ENCODE measurements at regions not wholly inside any gene's neighbourhood (a gene's known extent, or its start where the extent isn't known, plus 50 kb on each side); places are given as distances from the start of the nearest gene placed in this dataset.

DNA sequence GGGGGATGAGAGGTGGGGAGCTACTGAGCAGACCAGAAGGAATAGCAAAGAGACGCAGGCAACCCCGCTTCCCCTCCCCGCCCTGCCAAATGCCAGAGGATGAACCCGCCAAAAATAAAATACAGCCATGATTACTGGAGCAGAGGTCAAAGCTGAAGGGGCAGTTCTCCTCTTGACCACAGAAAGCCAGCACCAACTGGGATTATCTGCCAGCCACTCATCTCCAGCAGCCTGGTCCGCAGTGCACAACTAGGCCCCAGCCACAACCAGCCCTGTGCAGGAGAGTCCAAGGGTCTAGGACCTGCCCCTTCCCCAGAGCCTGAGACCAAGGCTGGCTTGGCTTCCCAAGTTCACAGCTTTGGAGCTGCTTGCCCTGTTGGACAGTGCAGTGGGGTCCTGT lies 67.4 kb upstream of the BCOR start (continued):
- TF ChIP-seq PPARG (CRISPR knock-in tag; conservative IDR thresholded peaks at IDR 0.05), result peak; percentile 59
- peak; percentile 71 for TF ChIP-seq ZFX (CRISPR knock-in tag; IDR thresholded peaks at IDR 0.05; ENCODE audit: low read depth)

DNA sequence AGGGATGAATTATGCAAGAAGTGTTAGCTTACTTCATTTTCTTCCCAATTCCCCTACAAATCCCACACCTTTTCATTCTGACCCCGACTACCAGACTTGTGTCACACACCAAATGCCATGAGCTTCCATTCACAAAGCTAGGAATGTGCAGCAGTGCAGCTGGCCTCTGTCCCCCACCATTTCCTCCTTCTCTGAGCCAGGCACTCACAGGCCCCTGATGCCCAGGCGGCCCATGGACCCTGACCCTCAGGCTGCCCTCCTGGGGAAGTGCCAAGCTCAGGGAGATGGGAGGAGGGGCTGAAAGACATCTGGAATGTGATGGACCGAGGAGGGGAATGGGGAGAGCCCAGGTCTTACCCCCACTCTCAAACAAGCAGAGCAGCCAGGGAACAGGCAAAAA lies 67.0 kb upstream of the BCOR start:
- 5% methylated on average over 3 of the region's 3 CpGs for WGBS (ENCODE audit: low lambda C conversion rate)
- no peaks in the 10 kb centered on the region for H3K36me3 ChIP-seq (replicated peaks in 1 of 2; ENCODE audit: control insufficient read depth in 1 of 2, insufficient read depth in 2 of 2, low read length in 2 of 2)
- ChIA-PET POLR2A (interaction anchor here (0.9 to 2.1 kb wide), 9 partner anchors 8 to 154 kb away, joined by 3 to 14 read pairs (median 4); partner anchors contain the start of gene BCOR), CTCF (ENCODE audit: low intra/inter-chr PET ratio, low total read pairs) (no interaction called here)
- peaks cover 7% of the 10 kb centered on the region for H3K79me2 ChIP-seq (ENCODE audit: insufficient read depth, low read length)
- H3K4me2 ChIP-seq (ENCODE audit: low read depth, low read length), result peak overlapping the region; percentile 36; the same call in 1 of the 2 replicates
- H3K4me1 ChIP-seq (ENCODE audit: insufficient read depth, low read length), result peaks cover 75% of the 10 kb centered on the region
- no peaks in the 10 kb centered on the region for H3K9me3 ChIP-seq (ENCODE audit: low read length)
- H4K20me1 ChIP-seq (ENCODE audit: insufficient read depth, low read length), result no peaks in the 10 kb centered on the region
- ATAC-seq (peak; percentile 36), DNase-seq (ENCODE audit: low spot score) (no peak), FAIRE-seq (no peak)
- intact Hi-C loops (cut with micrococcal nuclease; ENCODE audit: unreplicated experiment), result no loop called here
- BruUV-seq (replicated peaks), result no TSS peak
- in situ Hi-C loops (cut with HindIII; ENCODE audit: extremely low pct_ligation_motif_present, low pct_unique_long_range_greater_than_20kb), result no loop called here
- no peak overlapping the region for H3K4me3 ChIP-seq (replicated peaks in 1 of 3; ENCODE audit: insufficient read depth in 1 of 3, low read depth in 2 of 3, low read length in 3 of 3)
- no peak overlapping the region for H2AFZ ChIP-seq (ENCODE audit: low read length)
- H3K9ac ChIP-seq (ENCODE audit: insufficient read depth, low read depth, low read length), result no peak overlapping the region
- no peaks in the 10 kb centered on the region for H3K27me3 ChIP-seq (ENCODE audit: control insufficient read depth in 1 of 2, insufficient read depth in 2 of 2, low read length in 2 of 2)
- H3K27ac ChIP-seq (ENCODE audit: extremely low read length, insufficient read depth, low read length), result peak overlapping the region; percentile 48
- no peak for TF ChIP-seq XBP1 (CRISPR knock-in tag; IDR thresholded peaks at IDR 0.05)
- TF ChIP-seq, protein P1, sequence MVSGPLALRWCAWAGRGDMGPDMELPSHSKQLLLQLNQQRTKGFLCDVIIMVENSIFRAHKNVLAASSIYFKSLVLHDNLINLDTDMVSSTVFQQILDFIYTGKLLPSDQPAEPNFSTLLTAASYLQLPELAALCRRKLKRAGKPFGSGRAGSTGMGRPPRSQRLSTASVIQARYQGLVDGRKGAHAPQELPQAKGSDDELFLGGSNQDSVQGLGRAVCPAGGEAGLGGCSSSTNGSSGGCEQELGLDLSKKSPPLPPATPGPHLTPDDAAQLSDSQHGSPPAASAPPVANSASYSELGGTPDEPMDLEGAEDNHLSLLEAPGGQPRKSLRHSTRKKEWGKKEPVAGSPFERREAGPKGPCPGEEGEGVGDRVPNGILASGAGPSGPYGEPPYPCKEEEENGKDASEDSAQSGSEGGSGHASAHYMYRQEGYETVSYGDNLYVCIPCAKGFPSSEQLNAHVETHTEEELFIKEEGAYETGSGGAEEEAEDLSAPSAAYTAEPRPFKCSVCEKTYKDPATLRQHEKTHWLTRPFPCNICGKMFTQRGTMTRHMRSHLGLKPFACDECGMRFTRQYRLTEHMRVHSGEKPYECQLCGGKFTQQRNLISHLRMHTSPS (CRISPR knock-in tag; IDR thresholded peaks at IDR 0.05; ENCODE audit: low read depth), result peak; percentile 71
- TF ChIP-seq THAP11 (CRISPR knock-in tag; IDR thresholded peaks at IDR 0.05), result no peak
- TF ChIP-seq TBX2 (CRISPR knock-in tag; IDR thresholded peaks at IDR 0.05; ENCODE audit: borderline replicate concordance), result no peak
- TF ChIP-seq RARA (CRISPR knock-in tag; IDR thresholded peaks at IDR 0.05), result no peak
- TF ChIP-seq, protein P2, sequence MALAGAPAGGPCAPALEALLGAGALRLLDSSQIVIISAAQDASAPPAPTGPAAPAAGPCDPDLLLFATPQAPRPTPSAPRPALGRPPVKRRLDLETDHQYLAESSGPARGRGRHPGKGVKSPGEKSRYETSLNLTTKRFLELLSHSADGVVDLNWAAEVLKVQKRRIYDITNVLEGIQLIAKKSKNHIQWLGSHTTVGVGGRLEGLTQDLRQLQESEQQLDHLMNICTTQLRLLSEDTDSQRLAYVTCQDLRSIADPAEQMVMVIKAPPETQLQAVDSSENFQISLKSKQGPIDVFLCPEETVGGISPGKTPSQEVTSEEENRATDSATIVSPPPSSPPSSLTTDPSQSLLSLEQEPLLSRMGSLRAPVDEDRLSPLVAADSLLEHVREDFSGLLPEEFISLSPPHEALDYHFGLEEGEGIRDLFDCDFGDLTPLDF (CRISPR knock-in tag; IDR thresholded peaks at IDR 0.05), result no peak
- TF ChIP-seq ZNF333 (CRISPR knock-in tag; IDR thresholded peaks at IDR 0.05; ENCODE audit: borderline replicate concordance), result no peak
- no peak for TF ChIP-seq FOXC1 (CRISPR knock-in tag; IDR thresholded peaks at IDR 0.05; ENCODE audit: borderline replicate concordance)
- no peak for TF ChIP-seq ZNF530 (CRISPR knock-in tag; IDR thresholded peaks at IDR 0.05; ENCODE audit: low read depth)
- TF ChIP-seq NFE2 (CRISPR knock-in tag; IDR thresholded peaks at IDR 0.05), result no peak
- TF ChIP-seq BHLHE40 (IDR thresholded peaks at IDR 0.05; ENCODE audit: low read length), result no peak
- TF ChIP-seq SMAD1 (CRISPR knock-in tag; IDR thresholded peaks at IDR 0.05; ENCODE audit: borderline replicate concordance, low read depth), result no peak
- TF ChIP-seq, protein P3, sequence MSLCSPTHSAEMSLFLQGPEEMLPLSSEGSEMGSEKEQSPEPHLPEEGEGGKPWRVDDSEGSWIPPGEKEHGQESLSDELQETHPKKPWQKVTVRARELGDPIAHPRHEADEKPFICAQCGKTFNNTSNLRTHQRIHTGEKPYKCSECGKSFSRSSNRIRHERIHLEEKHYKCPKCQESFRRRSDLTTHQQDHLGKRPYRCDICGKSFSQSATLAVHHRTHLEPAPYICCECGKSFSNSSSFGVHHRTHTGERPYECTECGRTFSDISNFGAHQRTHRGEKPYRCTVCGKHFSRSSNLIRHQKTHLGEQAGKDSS (CRISPR knock-in tag; IDR thresholded peaks at IDR 0.05; ENCODE audit: borderline replicate concordance, low read depth), result no peak
- TF ChIP-seq ZNF484 (CRISPR knock-in tag; IDR thresholded peaks at IDR 0.05; ENCODE audit: borderline replicate concordance, low read depth), result no peak
- peak; percentile 37; the same call in 1 of the 2 replicates for TF ChIP-seq HNF4A (CRISPR knock-in tag; IDR thresholded peaks at IDR 0.05)
- no peak for TF ChIP-seq SMAD9 (CRISPR knock-in tag; IDR thresholded peaks at IDR 0.05)
- TF ChIP-seq, protein P4, sequence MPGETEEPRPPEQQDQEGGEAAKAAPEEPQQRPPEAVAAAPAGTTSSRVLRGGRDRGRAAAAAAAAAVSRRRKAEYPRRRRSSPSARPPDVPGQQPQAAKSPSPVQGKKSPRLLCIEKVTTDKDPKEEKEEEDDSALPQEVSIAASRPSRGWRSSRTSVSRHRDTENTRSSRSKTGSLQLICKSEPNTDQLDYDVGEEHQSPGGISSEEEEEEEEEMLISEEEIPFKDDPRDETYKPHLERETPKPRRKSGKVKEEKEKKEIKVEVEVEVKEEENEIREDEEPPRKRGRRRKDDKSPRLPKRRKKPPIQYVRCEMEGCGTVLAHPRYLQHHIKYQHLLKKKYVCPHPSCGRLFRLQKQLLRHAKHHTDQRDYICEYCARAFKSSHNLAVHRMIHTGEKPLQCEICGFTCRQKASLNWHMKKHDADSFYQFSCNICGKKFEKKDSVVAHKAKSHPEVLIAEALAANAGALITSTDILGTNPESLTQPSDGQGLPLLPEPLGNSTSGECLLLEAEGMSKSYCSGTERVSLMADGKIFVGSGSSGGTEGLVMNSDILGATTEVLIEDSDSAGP (CRISPR knock-in tag; IDR thresholded peaks at IDR 0.05; ENCODE audit: borderline replicate concordance), result 0 out of 2 replicates have a peak, but pooled peaks have one; percentile 19
- TF ChIP-seq ZFX (CRISPR knock-in tag; IDR thresholded peaks at IDR 0.05; ENCODE audit: low read depth), result peak; percentile 5; the same call in 1 of the 2 replicates
- TF ChIP-seq ZNF879 (CRISPR knock-in tag; IDR thresholded peaks at IDR 0.05), result no peak

Measured in HepG2 (cell line).